ENCODE measurements at regions not wholly inside any gene's neighbourhood (a gene's known extent, or its start where the extent isn't known, plus 50 kb on each side); places are given as distances from the start of the nearest gene placed in this dataset.

GRCh38 chr12:115403689-115404088 is 719.7 kb upstream of the TBX3 start:
- TF ChIP-seq, protein P1, sequence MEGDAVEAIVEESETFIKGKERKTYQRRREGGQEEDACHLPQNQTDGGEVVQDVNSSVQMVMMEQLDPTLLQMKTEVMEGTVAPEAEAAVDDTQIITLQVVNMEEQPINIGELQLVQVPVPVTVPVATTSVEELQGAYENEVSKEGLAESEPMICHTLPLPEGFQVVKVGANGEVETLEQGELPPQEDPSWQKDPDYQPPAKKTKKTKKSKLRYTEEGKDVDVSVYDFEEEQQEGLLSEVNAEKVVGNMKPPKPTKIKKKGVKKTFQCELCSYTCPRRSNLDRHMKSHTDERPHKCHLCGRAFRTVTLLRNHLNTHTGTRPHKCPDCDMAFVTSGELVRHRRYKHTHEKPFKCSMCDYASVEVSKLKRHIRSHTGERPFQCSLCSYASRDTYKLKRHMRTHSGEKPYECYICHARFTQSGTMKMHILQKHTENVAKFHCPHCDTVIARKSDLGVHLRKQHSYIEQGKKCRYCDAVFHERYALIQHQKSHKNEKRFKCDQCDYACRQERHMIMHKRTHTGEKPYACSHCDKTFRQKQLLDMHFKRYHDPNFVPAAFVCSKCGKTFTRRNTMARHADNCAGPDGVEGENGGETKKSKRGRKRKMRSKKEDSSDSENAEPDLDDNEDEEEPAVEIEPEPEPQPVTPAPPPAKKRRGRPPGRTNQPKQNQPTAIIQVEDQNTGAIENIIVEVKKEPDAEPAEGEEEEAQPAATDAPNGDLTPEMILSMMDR (IDR thresholded peaks at IDR 0.05; ENCODE audit: poor library complexity) = no peak
- no peak for TF ChIP-seq EZH2phosphoT487 (IDR thresholded peaks at IDR 0.05; ENCODE audit: low read depth, severe bottlenecking, unreplicated experiment)

Measured in hepatocyte (in vitro differentiated cells).